Vagina (tissue), 2 donors: ENCODE measurements at regions not wholly inside any gene's neighbourhood (a gene's known extent, or its start where the extent isn't known, plus 50 kb on each side); places are given as distances from the start of the nearest gene placed in this dataset.

Experiments
- DNase-seq, 2 donors: peaks; one replicate each; pipeline ENCODE4 v3.0.0-alpha.2; 2017; ENCODE audit errors: extremely low spot score in 2 of 2
- H3K27ac ChIP-seq: fragments of 200-600 bp; sonication (generic); one replicate; pipeline ENCODE4 v1.5.1; 2019
- H3K27me3 ChIP-seq: fragments of 200-600 bp; sonication (generic); one replicate; pipeline ENCODE4 v1.5.1; 2019
- H3K36me3 ChIP-seq, 2 donors: fragments of 200-600 bp; sonication (generic); one replicate each; pipeline ENCODE4 v1.5.1; 2017 to 2019
- H3K4me1 ChIP-seq: fragments of 200-600 bp; sonication (generic); one replicate; pipeline ENCODE4 v1.5.1; 2019
- H3K4me3 ChIP-seq, 2 donors: fragments of 200-600 bp; sonication (generic); 1 replicate in 1 of 2; 2 replicates in 1 of 2; pipeline ENCODE4 v1.5.1; 2016 to 2019
- H3K9me3 ChIP-seq: fragments of 200-600 bp; sonication (generic); one replicate; pipeline ENCODE4 v1.5.1; 2019
- POLR2A ChIP-seq, 2 donors: fragments of 450-650 bp; IDR thresholded peaks; one replicate each; pipeline ENCODE4 v1.6.1; 2017; ENCODE audit warnings: antibody characterized with exemption in 2 of 2, mild to moderate bottlenecking in 2 of 2, moderate library complexity in 2 of 2
- POLR2AphosphoS5 ChIP-seq, 2 donors: sonication (generic); formaldehyde crosslinking; IDR thresholded peaks; one replicate each; pipeline ENCODE4 v1.9.0; 2017; ENCODE audit warnings: antibody characterized with exemption in 2 of 2, mild to moderate bottlenecking in 2 of 2, low read depth in 1 of 2; ENCODE audit not compliant: insufficient read depth in 1 of 2
- intact Hi-C: fragments of 100-400 bp; cut with DNase I; formaldehyde crosslinking; loops from one replicate; pipeline ENCODE4 v1.15.1; 2023
- TF ChIP-seq, protein P1 (sequence below), 3 experiments: fragments of 450-650 bp in 2 of 3; fragments of 200-600 bp in 1 of 3; sonication (generic) in 1 of 3; IDR thresholded peaks; one replicate each; pipeline ENCODE4 v1.5.1; 2017 to 2019; ENCODE audit warnings: antibody characterized with exemption in 3 of 3, mild to moderate bottlenecking in 2 of 3, moderate library complexity in 2 of 3

DNA sequence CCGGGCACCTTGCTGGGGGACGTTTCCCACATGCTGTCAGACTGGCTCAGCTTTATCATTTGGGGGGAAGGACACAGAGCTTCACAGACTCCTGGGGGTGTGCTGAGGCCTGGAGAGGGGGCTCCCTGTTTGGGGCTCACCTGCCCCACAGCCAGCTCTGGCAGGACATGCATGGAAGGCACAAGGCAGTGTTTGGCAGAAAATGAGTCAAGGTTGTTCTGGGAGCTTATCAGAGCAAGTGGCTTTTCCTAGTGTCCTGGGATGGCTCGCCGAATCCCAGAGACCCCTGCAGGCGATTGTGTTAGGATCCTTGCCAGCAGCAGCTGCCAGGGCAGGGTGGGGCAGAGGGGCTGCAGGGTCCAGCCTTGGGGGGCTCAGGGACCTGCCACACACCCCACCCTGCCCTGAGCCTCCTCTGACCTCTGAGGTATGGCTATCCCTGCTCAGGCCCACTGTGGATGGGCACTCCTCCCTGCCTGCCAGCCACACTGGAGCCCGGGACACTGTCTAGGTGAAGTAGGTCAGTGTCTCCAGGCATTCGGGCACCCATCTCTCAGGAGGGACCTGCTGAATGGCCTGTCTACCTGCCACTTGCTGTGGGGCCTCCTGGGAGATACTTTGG is 1323.0 kb downstream of the BRD1 start:
- H3K36me3 ChIP-seq = no peaks in the 10 kb centered on the region
- H3K27ac ChIP-seq = no peak overlapping the region
- H3K4me3 ChIP-seq = no peak overlapping the region
- no peaks in the 10 kb centered on the region for H3K4me1 ChIP-seq
- intact Hi-C loops = no loop called here
- TF ChIP-seq POLR2AphosphoS5 (IDR thresholded peaks at IDR 0.05; ENCODE audit: insufficient read depth in 1 of 2, low read depth in 1 of 2) = no peak
- DNase-seq = no peak
- no peaks in the 10 kb centered on the region for H3K27me3 ChIP-seq
- H3K9me3 ChIP-seq = no peaks in the 10 kb centered on the region

DNA sequence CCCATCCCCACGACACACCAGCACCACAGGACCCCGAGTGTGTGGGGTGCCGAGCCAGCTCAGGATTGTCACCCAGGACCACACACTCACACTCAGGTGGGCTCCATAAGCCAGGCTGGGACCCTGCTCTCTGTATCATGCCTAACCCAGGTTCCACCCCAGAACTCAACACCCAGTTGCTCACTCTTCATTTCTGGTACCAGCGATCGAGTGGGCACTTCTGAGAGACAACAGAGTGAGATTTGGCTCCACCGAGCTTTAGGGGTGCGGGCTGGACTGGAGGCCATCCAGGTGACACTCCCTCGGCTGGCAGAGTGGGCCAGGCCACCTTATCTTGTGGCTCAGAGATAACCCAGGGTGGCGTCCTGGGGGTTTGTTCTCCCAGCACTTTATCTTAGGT is 1323.8 kb downstream of the BRD1 start:
- intact Hi-C loops = no loop called here
- Histone ChIP-seq H3K27me3 (no peaks in the 10 kb centered on the region), H3K27ac (no peak overlapping the region), H3K9me3 (no peaks in the 10 kb centered on the region), H3K4me3 (no peak overlapping the region), H3K4me1 (no peaks in the 10 kb centered on the region), H3K36me3 (no peaks in the 10 kb centered on the region)
- no peak for TF ChIP-seq POLR2A (IDR thresholded peaks at IDR 0.05)
- TF ChIP-seq, protein P1, sequence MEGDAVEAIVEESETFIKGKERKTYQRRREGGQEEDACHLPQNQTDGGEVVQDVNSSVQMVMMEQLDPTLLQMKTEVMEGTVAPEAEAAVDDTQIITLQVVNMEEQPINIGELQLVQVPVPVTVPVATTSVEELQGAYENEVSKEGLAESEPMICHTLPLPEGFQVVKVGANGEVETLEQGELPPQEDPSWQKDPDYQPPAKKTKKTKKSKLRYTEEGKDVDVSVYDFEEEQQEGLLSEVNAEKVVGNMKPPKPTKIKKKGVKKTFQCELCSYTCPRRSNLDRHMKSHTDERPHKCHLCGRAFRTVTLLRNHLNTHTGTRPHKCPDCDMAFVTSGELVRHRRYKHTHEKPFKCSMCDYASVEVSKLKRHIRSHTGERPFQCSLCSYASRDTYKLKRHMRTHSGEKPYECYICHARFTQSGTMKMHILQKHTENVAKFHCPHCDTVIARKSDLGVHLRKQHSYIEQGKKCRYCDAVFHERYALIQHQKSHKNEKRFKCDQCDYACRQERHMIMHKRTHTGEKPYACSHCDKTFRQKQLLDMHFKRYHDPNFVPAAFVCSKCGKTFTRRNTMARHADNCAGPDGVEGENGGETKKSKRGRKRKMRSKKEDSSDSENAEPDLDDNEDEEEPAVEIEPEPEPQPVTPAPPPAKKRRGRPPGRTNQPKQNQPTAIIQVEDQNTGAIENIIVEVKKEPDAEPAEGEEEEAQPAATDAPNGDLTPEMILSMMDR (IDR thresholded peaks at IDR 0.05) = no peak
- TF ChIP-seq POLR2AphosphoS5 (IDR thresholded peaks at IDR 0.05; ENCODE audit: insufficient read depth in 1 of 2, low read depth in 1 of 2) = no peak
- DNase-seq = no peak

DNA sequence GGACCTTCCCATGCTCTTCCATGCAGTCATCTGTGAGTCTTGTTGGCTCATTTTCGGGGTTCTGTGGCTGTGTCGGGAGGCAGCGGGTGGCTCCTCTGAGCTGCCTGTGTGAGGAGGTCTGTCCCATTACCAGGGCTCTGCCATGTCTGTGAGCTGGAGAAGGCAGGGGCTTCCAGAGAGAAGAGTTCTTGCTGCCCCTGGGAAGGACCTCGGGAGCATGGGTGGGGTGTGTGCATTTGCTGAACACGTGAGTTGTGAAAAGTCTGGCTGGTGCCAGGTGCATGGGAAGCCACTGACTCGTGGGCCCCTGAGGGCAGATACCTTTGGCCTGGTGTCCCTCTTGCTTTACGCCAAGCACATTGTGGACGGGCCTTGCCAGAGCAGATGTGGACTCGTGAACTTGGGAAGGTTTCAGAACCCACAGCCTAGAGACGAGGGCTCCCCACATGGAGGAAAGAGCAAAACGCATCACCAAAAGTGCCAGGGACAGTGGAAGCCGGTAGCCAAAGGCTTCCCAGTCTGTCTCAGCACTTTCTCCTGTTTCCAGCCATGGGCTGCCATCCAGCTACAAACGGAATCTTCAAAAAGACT is 1324.5 kb downstream of the BRD1 start:
- no peak overlapping the region for H3K4me3 ChIP-seq
- no peaks in the 10 kb centered on the region for H3K27me3 ChIP-seq
- TF ChIP-seq POLR2A (IDR thresholded peaks at IDR 0.05) = no peak
- TF ChIP-seq, protein P1 (IDR thresholded peaks at IDR 0.05) = no peak
- no peak for TF ChIP-seq POLR2AphosphoS5 (IDR thresholded peaks at IDR 0.05; ENCODE audit: insufficient read depth in 1 of 2, low read depth in 1 of 2)
- intact Hi-C loops = no loop called here
- H3K9me3 ChIP-seq = no peaks in the 10 kb centered on the region
- DNase-seq = no peak
- no peak overlapping the region for H3K27ac ChIP-seq
- no peaks in the 10 kb centered on the region for H3K36me3 ChIP-seq
- H3K4me1 ChIP-seq = no peaks in the 10 kb centered on the region

DNA sequence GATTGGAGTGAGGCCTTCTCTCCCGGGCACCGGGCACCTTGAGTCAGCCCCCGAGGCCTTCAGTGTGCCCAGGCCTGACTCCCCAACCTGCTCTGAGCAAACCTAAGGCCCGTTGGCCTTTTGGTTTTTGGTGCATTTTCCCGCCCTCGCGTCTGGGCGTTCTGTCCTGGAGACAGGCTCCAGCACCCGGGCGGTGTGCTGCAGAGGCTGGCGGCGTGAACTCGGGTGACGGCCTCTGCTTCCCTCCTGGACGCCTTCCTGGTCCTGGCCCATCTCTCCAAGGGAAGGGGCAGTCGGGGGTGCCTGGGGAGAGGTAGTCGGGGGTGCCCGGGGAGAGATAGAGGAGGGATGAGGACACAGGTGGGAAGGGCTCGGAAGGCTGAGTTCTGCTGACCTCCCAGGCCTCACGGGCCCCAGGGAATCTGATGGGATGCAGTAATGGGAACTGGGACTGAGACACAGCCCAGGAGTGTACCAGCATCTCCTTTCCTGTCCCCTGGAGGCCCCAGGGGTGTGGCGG is 1326.4 kb downstream of the BRD1 start:
- no peak for DNase-seq
- H3K4me3 ChIP-seq = no peak overlapping the region
- TF ChIP-seq, protein P1 (IDR thresholded peaks at IDR 0.05) = no peak
- TF ChIP-seq POLR2AphosphoS5 (IDR thresholded peaks at IDR 0.05; ENCODE audit: insufficient read depth in 1 of 2, low read depth in 1 of 2) = no peak
- no peak for TF ChIP-seq POLR2A (IDR thresholded peaks at IDR 0.05)
- intact Hi-C loops = no loop called here
- H3K4me1 ChIP-seq = no peaks in the 10 kb centered on the region
- no peaks in the 10 kb centered on the region for H3K36me3 ChIP-seq
- H3K9me3 ChIP-seq = no peaks in the 10 kb centered on the region
- no peak overlapping the region for H3K27ac ChIP-seq
- H3K27me3 ChIP-seq = no peaks in the 10 kb centered on the region

DNA sequence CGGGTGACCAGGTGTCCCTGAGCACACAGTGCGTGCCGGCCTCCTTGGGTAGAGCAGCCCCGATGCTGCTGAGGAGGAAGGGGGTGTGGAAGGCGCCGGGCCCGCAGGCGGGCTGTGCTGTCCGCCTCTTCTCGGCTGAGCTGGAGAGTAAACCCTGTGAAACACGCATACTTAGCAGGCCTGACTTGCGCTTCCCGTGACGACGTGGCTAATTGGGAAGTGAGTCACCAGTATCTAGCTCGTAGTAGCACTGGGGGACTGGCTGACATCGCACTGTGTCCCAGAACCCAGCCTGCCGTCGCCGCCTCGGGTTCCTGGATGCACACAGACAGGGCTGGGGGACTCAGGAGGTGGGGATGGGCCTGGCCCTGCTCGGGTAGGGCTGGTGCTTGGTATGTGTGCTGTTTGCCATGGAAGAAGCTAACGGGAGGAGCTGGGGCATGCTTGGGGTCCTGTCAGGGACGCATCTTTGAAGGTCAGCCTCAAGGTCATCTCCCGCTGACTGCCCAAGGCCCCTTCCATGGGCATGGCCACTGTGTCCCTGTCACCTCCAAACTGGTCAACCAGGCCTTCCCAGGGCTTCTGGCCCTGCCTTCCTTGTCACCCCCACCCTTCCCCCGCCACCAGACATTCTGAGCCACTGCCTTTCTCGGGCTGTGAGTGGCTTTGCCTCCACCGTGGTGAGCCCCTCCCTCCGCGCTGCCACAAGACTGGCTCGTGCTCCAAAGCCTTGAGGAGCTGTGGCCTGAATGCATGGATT is 1327.0 kb downstream of the BRD1 start:
- no peaks in the 10 kb centered on the region for H3K4me1 ChIP-seq
- H3K36me3 ChIP-seq = no peaks in the 10 kb centered on the region
- H3K27me3 ChIP-seq = no peaks in the 10 kb centered on the region
- no peak for TF ChIP-seq POLR2AphosphoS5 (IDR thresholded peaks at IDR 0.05; ENCODE audit: insufficient read depth in 1 of 2, low read depth in 1 of 2)
- TF ChIP-seq POLR2A (IDR thresholded peaks at IDR 0.05) = no peak
- TF ChIP-seq, protein P1 (IDR thresholded peaks at IDR 0.05) = no peak
- H3K9me3 ChIP-seq = no peaks in the 10 kb centered on the region
- intact Hi-C loops = no loop called here
- no peak for DNase-seq
- H3K27ac ChIP-seq = no peak overlapping the region
- H3K4me3 ChIP-seq = no peak overlapping the region
